HG03095 (cell line): ENCODE measurements at regions not wholly inside any gene's neighbourhood (a gene's known extent, or its start where the extent isn't known, plus 50 kb on each side); places are given as distances from the start of the nearest gene placed in this dataset.

ENCODE experiments used
- ATAC-seq: cut with Tn5 transposase; IDR thresholded peaks from one replicate; pipeline ENCODE4 v1.9.1; 2021; ENCODE audit warnings: moderate library complexity; ENCODE audit not compliant: unreplicated experiment

DNA sequence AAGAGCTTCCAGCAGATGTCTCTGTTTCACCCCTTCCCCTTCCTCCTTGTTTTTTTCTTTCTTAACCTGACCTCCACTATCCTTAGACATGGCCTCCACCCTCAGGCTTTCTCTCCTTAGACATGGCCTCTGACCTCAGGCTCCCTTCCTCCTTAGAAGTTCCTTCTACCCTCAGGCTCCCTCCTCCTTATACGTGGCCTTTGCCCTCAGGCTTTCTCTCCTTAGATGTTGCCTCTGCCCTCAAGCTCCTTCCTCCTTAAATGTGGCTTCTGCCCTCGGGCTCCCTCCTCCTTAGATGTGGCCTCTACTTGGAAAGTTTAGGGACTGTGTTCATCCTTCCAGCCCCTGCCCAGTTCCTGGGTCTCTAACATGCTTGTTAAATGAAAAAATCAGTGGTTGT, 180.4 kb upstream of the S1PR3 start:
- no peak for ATAC-seq

- no peak for ATAC-seq
These were observed 179.8 kb upstream of the S1PR3 start for GRCh38 chr9:88811511-88811910.

DNA sequence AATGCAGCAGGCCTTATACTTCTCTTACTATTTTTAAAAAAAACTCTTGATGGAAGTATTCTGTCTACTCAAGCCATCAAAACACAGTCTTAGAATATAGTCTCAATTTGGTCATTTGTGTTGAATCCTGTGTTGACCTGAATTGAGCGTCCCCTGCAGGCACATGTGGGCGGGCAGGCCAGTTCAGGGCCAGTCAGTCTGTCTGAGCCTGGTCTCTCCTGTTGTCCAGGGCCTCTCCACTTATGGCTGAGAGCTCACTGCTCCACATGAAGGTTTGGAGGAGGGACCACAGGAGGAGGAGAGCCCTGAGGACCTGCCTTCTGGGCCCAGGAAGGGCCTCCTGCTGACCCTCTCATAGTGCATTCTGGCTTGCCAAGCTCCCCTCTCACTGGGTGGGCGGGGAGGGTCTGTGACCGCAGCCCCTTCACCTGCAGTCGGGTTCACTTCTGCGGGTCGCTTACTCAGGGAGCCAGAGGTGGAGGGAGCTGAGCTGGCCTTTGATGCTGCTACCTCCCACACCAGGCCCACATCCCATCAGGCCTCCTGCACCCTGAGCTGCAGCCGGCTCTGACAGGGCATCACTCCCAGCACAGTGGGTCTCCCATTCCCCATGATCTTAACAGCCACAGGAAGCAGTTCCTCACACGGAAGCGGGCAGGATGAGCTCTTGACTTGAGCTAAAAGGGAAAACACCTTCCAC, 178.2 kb upstream of the S1PR3 start:
- no peak for ATAC-seq

- no peak for ATAC-seq
These were observed 177.5 kb upstream of the S1PR3 start for GRCh38 chr9:88813638-88814209.

GRCh38 chr9:88814577-88814976, 176.7 kb upstream of the S1PR3 start:
- ATAC-seq: no peak

DNA sequence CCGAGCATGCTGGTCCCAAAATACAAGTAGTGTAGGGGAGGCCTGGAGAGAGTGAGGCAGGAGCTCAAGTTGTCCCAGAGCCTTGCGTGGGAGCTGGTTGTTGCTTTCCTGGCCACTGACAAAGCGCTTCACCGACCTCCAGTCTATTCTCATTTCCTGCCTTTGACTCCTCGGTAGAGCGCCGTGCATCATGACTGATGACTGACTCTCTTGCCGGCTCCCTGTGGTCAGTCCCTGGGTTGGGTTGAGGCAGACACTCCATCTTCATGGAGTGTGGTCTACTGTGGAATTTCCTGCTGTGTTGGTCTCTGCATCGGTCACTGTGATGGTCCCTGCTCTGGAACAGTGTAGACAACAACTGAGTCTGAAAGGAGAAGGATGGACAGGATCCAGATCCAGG, 175.1 kb upstream of the S1PR3 start:
- no peak for ATAC-seq

- no peak for ATAC-seq
These were observed 174.7 kb upstream of the S1PR3 start for GRCh38 chr9:88816591-88816990.

- no peak for ATAC-seq
These were observed 173.6 kb upstream of the S1PR3 start for GRCh38 chr9:88817628-88818027.

- ATAC-seq: no peak
These were observed 172.6 kb upstream of the S1PR3 start for GRCh38 chr9:88818495-88819201.

- ATAC-seq: no peak
These were observed 171.8 kb upstream of the S1PR3 start for GRCh38 chr9:88819476-88819875.

- no peak for ATAC-seq
These were observed 171.2 kb upstream of the S1PR3 start for GRCh38 chr9:88820055-88820454.

GRCh38 chr9:88821033-88821745, 170.1 kb upstream of the S1PR3 start:
- no peak for ATAC-seq

GRCh38 chr9:88821746-88822106, 169.5 kb upstream of the S1PR3 start:
- no peak for ATAC-seq

GRCh38 chr9:88824711-88825110, 166.6 kb upstream of the S1PR3 start:
- ATAC-seq: no peak

GRCh38 chr9:88826181-88826580, 165.1 kb upstream of the S1PR3 start:
- no peak for ATAC-seq

DNA sequence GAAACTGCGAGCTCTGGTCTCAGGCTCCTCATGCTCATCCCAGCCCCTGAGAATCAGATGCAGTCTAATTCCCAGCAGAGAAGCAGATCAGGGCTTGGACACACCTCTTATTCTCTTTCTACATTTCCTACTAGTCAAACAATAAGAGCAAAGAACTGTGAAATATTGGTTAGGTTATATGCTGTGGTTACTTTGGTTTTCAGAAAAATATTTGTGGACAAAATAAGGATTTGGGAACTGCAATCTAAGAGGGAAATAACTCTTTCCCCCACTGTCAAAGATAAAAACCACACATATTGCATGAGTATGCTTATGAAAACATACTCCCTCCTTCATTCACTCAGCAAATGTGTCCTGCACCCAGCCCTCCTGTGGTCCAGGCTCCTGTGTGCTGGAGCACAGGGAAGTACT, 164.5 kb upstream of the S1PR3 start:
- ATAC-seq: no peak

- no peak for ATAC-seq
These were observed 163.2 kb upstream of the S1PR3 start for GRCh38 chr9:88828018-88828417.

GRCh38 chr9:88828492-88828974, 162.7 kb upstream of the S1PR3 start:
- no peak for ATAC-seq

DNA sequence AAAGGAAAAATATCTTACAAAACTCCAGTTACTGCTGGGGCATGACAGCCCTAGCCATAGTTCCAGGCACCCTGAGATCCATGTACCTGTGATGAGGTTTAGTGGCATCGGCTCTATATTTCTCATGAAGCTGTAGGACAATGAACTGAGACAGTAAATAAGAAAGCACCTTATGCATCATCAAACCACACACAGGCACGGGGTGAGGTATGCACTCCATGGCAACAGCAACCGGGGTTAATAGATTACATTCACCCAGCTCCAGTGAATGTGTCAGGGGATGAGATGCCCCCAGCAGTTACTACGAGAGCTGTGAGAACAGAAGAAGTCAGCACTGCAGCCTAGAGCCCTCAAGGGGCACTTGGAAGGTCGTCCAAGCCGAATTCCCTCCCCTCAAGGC, 162.0 kb upstream of the S1PR3 start:
- peak; percentile 66 for ATAC-seq

GRCh38 chr9:88831713-88832407, 159.4 kb upstream of the S1PR3 start:
- no peak for ATAC-seq

DNA sequence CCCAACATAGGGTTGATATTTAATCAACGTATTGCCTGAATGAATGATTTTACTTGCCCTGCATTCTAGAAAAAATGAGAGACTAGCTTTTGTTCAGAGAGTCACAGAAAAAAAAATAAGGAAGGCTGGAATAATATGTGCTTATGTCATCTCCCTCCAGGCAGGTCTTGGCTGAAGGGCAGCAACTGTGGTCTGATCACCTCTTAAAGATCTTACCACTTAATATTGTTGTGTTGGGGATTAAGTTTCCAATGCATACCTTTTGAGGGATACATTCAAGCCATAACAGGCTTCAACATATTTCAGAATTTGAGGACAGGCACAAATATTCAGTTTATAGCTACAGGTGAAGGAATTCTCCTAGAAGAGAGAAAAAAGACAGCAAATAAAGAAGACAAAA, 157.3 kb upstream of the S1PR3 start:
- ATAC-seq: no peak
